Retina (tissue), 1 donor: ENCODE measurements at regions not wholly inside any gene's neighbourhood (a gene's known extent, or its start where the extent isn't known, plus 50 kb on each side); places are given as distances from the start of the nearest gene placed in this dataset.
A peak's percentile ranks its signal among the peaks of the same experiment; 100 is the strongest.

ENCODE experiments used
- DNase-seq: peaks from one replicate; pipeline ENCODE4 v3.0.0-alpha.2; 2016

GRCh38 chr15:95957861-95958260, 372.6 kb upstream of the NR2F2 start:
- no peak for DNase-seq

GRCh38 chr15:95958382-95958781, 372.1 kb upstream of the NR2F2 start:
- no peak for DNase-seq

GRCh38 chr15:95968856-95969255, 361.6 kb upstream of the NR2F2 start:
- no peak for DNase-seq

- DNase-seq = no peak
Observed at GRCh38 chr15:95970326-95970725, 360.2 kb upstream of the NR2F2 start.

- DNase-seq = no peak
Observed at GRCh38 chr15:95972041-95972553, 358.4 kb upstream of the NR2F2 start.

- DNase-seq = no peak
Observed at GRCh38 chr15:95972812-95973211, 357.7 kb upstream of the NR2F2 start.

- DNase-seq = peak; percentile 16
Observed at GRCh38 chr15:95973566-95974256, 356.8 kb upstream of the NR2F2 start.

GRCh38 chr15:95975212-95975611, 355.3 kb upstream of the NR2F2 start:
- DNase-seq = no peak

GRCh38 chr15:95979286-95979685, 351.2 kb upstream of the NR2F2 start:
- no peak for DNase-seq

GRCh38 chr15:95981209-95981608, 349.3 kb upstream of the NR2F2 start:
- DNase-seq = no peak

GRCh38 chr15:95987299-95987698, 343.2 kb upstream of the NR2F2 start:
- DNase-seq = no peak

- no peak for DNase-seq
Observed at GRCh38 chr15:95987886-95988573, 342.5 kb upstream of the NR2F2 start.

GRCh38 chr15:95988574-95988887, 342.0 kb upstream of the NR2F2 start:
- DNase-seq = no peak

- no peak for DNase-seq
Observed at GRCh38 chr15:95989392-95989791, 341.1 kb upstream of the NR2F2 start.

GRCh38 chr15:95990833-95991232, 339.7 kb upstream of the NR2F2 start:
- no peak for DNase-seq

- no peak for DNase-seq
Observed at GRCh38 chr15:95994418-95994817, 336.1 kb upstream of the NR2F2 start.

- DNase-seq = no peak
Observed at GRCh38 chr15:95995375-95996168, 334.9 kb upstream of the NR2F2 start.

- no peak for DNase-seq
Observed at GRCh38 chr15:95996494-95996893, 334.0 kb upstream of the NR2F2 start.

GRCh38 chr15:95998935-95999334, 331.6 kb upstream of the NR2F2 start:
- DNase-seq = no peak

- no peak for DNase-seq
Observed at GRCh38 chr15:96002890-96003859, 327.3 kb upstream of the NR2F2 start.

- no peak for DNase-seq
Observed at GRCh38 chr15:96005906-96006305, 324.6 kb upstream of the NR2F2 start.

- no peak for DNase-seq
Observed at GRCh38 chr15:96011136-96011535, 319.4 kb upstream of the NR2F2 start.

- no peak for DNase-seq
Observed at GRCh38 chr15:96014939-96015338, 315.6 kb upstream of the NR2F2 start.
